Keratinocyte (primary cell): ENCODE measurements at regions not wholly inside any gene's neighbourhood (a gene's known extent, or its start where the extent isn't known, plus 50 kb on each side); places are given as distances from the start of the nearest gene placed in this dataset.

Experiments
- DNase-seq: peaks from one replicate; pipeline ENCODE4 v3.0.0-alpha.2; 2011; ENCODE audit warnings: low read depth, missing footprints, low spot score
- FAIRE-seq: peaks from 2 replicates; lab custom pipeline; 2011; peaks lifted over from hg19 to GRCh38; lab: Jason Lieb, UNC
- H2AFZ ChIP-seq: 2 replicates; pipeline ENCODE4 v1.6.0; 2012; ENCODE audit warnings: low read length, control low read depth, inconsistent platforms; ENCODE audit not compliant: control insufficient read depth
- H3K27ac ChIP-seq: 2 replicates; pipeline ENCODE4 v1.5.1; 2011; ENCODE audit warnings: low read length; ENCODE audit not compliant: control insufficient read depth, insufficient read depth
- H3K27me3 ChIP-seq: 3 replicates; pipeline ENCODE4 v1.6.0; 2011; ENCODE audit warnings: low read length; ENCODE audit not compliant: control insufficient read depth, insufficient read depth; ENCODE audit errors: extremely low read depth
- H3K36me3 ChIP-seq, 2 experiments: 2 replicates in 1 of 2; 3 replicates in 1 of 2; pipeline ENCODE4 v1.5.1; 2011; ENCODE audit warnings: low read length in 2 of 2, mild to moderate bottlenecking in 1 of 2; ENCODE audit not compliant: control insufficient read depth in 2 of 2, insufficient read depth in 2 of 2; ENCODE audit errors: extremely low read depth in 1 of 2
- H3K4me1 ChIP-seq: 3 replicates; pipeline ENCODE4 v1.5.1; 2011; ENCODE audit warnings: low read length; ENCODE audit not compliant: control insufficient read depth, insufficient read depth; ENCODE audit errors: extremely low read depth
- H3K4me2 ChIP-seq: 3 replicates; pipeline ENCODE4 v1.6.0; 2011; ENCODE audit warnings: low read depth, low read length; ENCODE audit not compliant: control insufficient read depth, insufficient read depth; ENCODE audit errors: extremely low read depth
- H3K4me3 ChIP-seq, 3 experiments: fragments of 200-600 bp in 1 of 3; sonication (generic) in 1 of 3; 2 replicates in 2 of 3; 3 replicates in 1 of 3; pipeline ENCODE4 v1.5.1; 2011 to 2016; ENCODE audit warnings: low read length in 3 of 3, mild to moderate bottlenecking in 3 of 3, control low read depth in 2 of 3, inconsistent platforms in 1 of 3, low read depth in 1 of 3, mixed read lengths in 1 of 3, mixed run types in 1 of 3, moderate library complexity in 1 of 3; ENCODE audit not compliant: control insufficient read depth in 2 of 3, insufficient read depth in 2 of 3; ENCODE audit errors: extremely low read depth in 1 of 3
- H3K79me2 ChIP-seq: 2 replicates; pipeline ENCODE4 v1.6.0; 2012; ENCODE audit warnings: low read length; ENCODE audit not compliant: control insufficient read depth, insufficient read depth
- H3K9ac ChIP-seq: 3 replicates; pipeline ENCODE4 v1.6.0; 2011; ENCODE audit warnings: low read length; ENCODE audit not compliant: control insufficient read depth, insufficient read depth; ENCODE audit errors: extremely low read depth
- H3K9me1 ChIP-seq: 3 replicates; pipeline ENCODE4 v1.6.0; 2011; ENCODE audit warnings: low read length; ENCODE audit not compliant: control insufficient read depth, insufficient read depth; ENCODE audit errors: extremely low read depth
- H3K9me3 ChIP-seq: 2 replicates; pipeline ENCODE4 v1.5.1; 2012; ENCODE audit warnings: low read depth, low read length; ENCODE audit not compliant: control insufficient read depth
- H4K20me1 ChIP-seq: 3 replicates; pipeline ENCODE4 v1.6.0; 2011; ENCODE audit warnings: low read length; ENCODE audit not compliant: control insufficient read depth, insufficient read depth; ENCODE audit errors: extremely low read depth
- CTCF ChIP-seq, 3 experiments: IDR thresholded peaks in 1 of 3; conservative IDR thresholded peaks in 1 of 3; optimal IDR thresholded peaks in 1 of 3; 2 replicates in 2 of 3; 3 replicates in 1 of 3; pipeline versions ENCODE3 to v1.5.1; 2011; ENCODE audit warnings: low read length in 3 of 3, mild to moderate bottlenecking in 3 of 3, moderate library complexity in 2 of 3, control low read depth in 1 of 3, inconsistent platforms in 1 of 3; ENCODE audit not compliant: insufficient read depth in 2 of 3; ENCODE audit errors: extremely low read depth in 1 of 3
- EZH2 ChIP-seq: IDR thresholded peaks from one replicate; pipeline ENCODE4 v1.6.1; 2012; ENCODE audit warnings: inconsistent platforms, mild to moderate bottlenecking, low read length, moderate library complexity
- dilution Hi-C: fragments of 300-500 bp; cut with MboI; formaldehyde crosslinking; loops from one replicate; pipeline ENCODE4 v1.7.0; 2020; ENCODE audit warnings: low sequenced_read_pairs; ENCODE audit not compliant: extremely low pct_ligation_motif_present

- H3K36me3 ChIP-seq: no peaks in the 10 kb centered on the region
- H3K4me3 ChIP-seq: no peak overlapping the region
- H3K27me3 ChIP-seq: no peaks in the 10 kb centered on the region
- dilution Hi-C loops: no loop called here
- no peak overlapping the region for H3K27ac ChIP-seq
- H3K4me1 ChIP-seq: peaks cover 22% of the 10 kb centered on the region
- DNase-seq (no peak), FAIRE-seq (no peak)
- no peak overlapping the region for H2AFZ ChIP-seq
- no peak overlapping the region for H3K4me2 ChIP-seq
- no peaks in the 10 kb centered on the region for H4K20me1 ChIP-seq
- H3K9ac ChIP-seq: no peak overlapping the region
- no peaks in the 10 kb centered on the region for H3K79me2 ChIP-seq
- H3K9me1 ChIP-seq: no peaks in the 10 kb centered on the region
- TF ChIP-seq EZH2: no peak
- TF ChIP-seq CTCF (optimal IDR thresholded peaks at IDR 0.05 in 1 of 3, IDR thresholded peaks at IDR 0.05 in 1 of 3, conservative IDR thresholded peaks at IDR 0.05 in 1 of 3; ENCODE audit: extremely low read depth in 1 of 3, insufficient read depth in 2 of 3, low read length in 3 of 3): no peak
- no peaks in the 10 kb centered on the region for H3K9me3 ChIP-seq
Observed at GRCh38 chr16:80039777-80040176, 439.2 kb upstream of the MAF start.

- peaks cover 22% of the 10 kb centered on the region for H3K4me1 ChIP-seq
- peak; percentile 93 for FAIRE-seq
- dilution Hi-C loops: no loop called here
- no peaks in the 10 kb centered on the region for H4K20me1 ChIP-seq
- H3K9ac ChIP-seq: no peak overlapping the region
- no peak overlapping the region for H3K27ac ChIP-seq
- no peak overlapping the region for H3K4me3 ChIP-seq
- H3K4me2 ChIP-seq: no peak overlapping the region
- TF ChIP-seq CTCF (optimal IDR thresholded peaks at IDR 0.05 in 1 of 3, IDR thresholded peaks at IDR 0.05 in 1 of 3, conservative IDR thresholded peaks at IDR 0.05 in 1 of 3; ENCODE audit: extremely low read depth in 1 of 3, insufficient read depth in 2 of 3, low read length in 3 of 3): no peak
- TF ChIP-seq EZH2: no peak
- H3K9me1 ChIP-seq: no peaks in the 10 kb centered on the region
- no peaks in the 10 kb centered on the region for H3K9me3 ChIP-seq
- H3K36me3 ChIP-seq: no peaks in the 10 kb centered on the region
- H2AFZ ChIP-seq: no peak overlapping the region
- H3K79me2 ChIP-seq: no peaks in the 10 kb centered on the region
- H3K27me3 ChIP-seq: no peaks in the 10 kb centered on the region
- no peak for DNase-seq
Observed at GRCh38 chr16:80038566-80038965, 438.0 kb upstream of the MAF start.
